ENCODE measurements at regions not wholly inside any gene's neighbourhood (a gene's known extent, or its start where the extent isn't known, plus 50 kb on each side); places are given as distances from the start of the nearest gene placed in this dataset.
"Not testable (repeated sequence)": the region's sequence is repeated elsewhere in the genome, so short reads cannot be mapped to it uniquely, and the experiment has no call there.

- DNase-seq: no peak
Measured at GRCh38 chr21:27391990-27392389, 425.1 kb upstream of the ADAMTS5 start.

- no peak for DNase-seq
Measured at GRCh38 chr21:27390384-27390783, 423.5 kb upstream of the ADAMTS5 start.

- no peak for DNase-seq
Measured at GRCh38 chr21:27388825-27389224, 421.9 kb upstream of the ADAMTS5 start.

- no peak for DNase-seq
Measured at GRCh38 chr21:27382404-27382803, 415.5 kb upstream of the ADAMTS5 start.

- no peak for DNase-seq
Measured at GRCh38 chr21:27380303-27380702, 413.4 kb upstream of the ADAMTS5 start.

DNA sequence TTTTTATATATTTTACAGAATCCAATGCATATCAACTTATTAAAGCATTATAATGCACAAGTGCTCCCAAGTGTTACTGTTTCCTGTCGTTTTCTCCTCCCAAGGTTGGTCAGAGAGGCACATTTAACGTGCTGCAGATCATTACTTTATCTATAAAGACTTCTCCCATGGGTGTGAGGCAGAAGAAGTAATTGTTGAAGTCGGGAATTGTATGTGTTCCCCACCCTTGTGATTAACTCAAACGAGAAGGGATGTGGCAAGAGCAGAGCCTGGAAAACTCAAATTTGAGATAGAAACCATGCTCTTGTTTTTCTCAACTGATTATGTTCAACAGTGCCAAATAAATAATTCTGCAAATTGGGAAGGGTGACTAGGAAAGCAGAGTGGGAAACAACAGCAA is 412.5 kb upstream of the ADAMTS5 start:
- no peak for DNase-seq

GRCh38 chr21:27372381-27372780 is 405.5 kb upstream of the ADAMTS5 start:
- no peak for DNase-seq

- DNase-seq: no peak
Measured at GRCh38 chr21:27371975-27372331, 405.1 kb upstream of the ADAMTS5 start.

DNA sequence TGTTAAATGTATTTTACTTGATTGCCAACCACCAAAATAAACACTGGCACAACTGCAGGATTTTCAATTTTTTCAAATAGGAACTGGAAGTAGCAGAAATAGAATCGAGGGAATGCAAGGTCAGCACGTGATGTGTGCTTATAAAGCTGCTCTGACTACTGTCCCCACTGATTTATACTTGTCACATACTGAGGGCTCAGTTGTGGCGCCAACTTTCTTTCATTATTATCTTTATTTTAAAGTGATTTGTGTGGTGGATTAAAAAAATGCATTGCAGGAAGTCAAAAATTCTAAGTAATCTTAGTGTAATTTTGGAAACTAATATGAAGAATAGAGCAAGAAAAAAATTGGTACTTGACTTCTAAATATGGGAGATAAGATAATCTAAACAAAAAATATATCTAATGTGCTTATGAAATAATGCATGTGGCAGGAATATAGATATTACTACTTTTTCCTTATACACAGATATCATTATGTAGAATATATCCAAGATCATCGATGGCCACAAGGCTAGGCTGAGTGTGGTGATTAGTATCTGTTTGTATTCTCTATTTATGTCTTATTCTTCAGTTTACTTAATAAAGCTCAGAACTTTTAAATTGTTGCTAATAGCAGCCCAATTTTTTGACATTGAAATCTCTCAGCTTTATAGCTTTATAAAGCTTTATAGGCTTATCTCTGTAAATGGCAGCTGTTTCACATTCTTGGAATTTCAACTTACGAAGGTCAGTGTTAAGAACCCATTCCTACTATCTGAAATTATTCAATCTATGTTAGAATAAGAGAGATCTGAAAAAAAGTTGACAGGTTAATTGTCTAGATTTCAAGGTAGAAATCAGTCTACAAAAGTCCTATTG is 404.5 kb upstream of the ADAMTS5 start:
- no peak for DNase-seq

GRCh38 chr21:27369978-27370571 is 403.2 kb upstream of the ADAMTS5 start:
- no peak for DNase-seq

DNA sequence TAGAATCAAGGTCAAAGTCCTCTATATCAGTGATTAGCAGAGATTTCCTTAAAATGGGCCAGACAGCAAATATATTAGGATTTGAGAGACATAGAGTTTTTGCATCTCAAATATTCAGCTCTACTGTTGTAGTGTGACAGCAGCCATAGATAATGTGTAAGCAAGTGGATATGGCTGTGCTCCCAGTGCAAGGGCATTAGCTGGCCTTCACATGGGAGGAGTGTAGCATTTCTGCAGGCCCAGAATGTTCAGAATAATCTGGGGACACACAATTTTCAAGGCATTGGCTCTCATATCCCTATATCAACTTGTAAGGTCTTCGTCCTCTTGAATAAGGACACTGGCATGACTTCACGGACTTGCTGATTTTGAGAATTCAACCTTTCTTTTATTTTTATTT is 402.3 kb upstream of the ADAMTS5 start:
- DNase-seq: no peak

- no peak for DNase-seq
Measured at GRCh38 chr21:27366646-27367235, 399.9 kb upstream of the ADAMTS5 start.

DNA sequence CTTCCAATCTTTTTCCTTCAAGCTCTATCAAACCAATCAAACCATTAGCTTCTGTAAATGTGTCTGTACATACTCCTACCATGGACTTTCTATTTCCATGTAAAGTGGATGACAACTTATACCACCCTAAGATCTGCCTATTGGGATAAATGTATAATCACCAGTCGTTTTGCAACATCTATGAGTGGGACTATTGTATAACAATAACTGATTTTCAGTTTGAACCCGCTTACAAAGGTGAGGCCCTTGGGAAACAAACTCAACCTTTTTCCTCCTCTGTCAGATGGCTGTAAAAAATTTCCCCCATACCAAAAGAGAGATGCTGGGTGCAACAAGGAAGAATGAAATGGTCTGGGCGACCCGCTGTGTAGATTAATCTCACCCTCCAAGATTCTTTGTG is 399.1 kb upstream of the ADAMTS5 start:
- DNase-seq: no peak

DNA sequence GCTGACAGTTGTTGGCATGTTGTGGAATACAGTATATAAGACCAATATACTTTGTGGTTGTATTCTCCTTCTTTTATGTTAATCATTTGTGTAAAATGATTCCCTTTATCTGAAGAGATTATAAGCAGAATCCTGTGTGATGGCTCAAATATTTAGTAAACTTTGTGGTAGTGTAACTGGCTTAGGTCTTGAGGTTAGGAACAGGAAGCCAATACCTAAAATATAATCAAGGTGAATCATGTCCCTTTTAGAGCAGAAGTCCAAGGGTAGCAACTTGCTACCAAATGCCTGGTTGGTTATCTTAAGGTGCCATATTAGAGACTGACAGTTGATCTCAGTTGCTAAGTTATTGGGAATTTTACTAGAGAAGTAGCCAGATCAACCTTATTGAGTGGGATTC is 398.5 kb upstream of the ADAMTS5 start:
- no peak for DNase-seq

- no peak for DNase-seq
Measured at GRCh38 chr21:27363719-27364477, 397.0 kb upstream of the ADAMTS5 start.

- no peak for DNase-seq
Measured at GRCh38 chr21:27362249-27362648, 395.4 kb upstream of the ADAMTS5 start.

- no peak for DNase-seq
Measured at GRCh38 chr21:27359141-27359540, 392.3 kb upstream of the ADAMTS5 start.

- no peak for DNase-seq
Measured at GRCh38 chr21:27352885-27353284, 386.0 kb upstream of the ADAMTS5 start.

DNA sequence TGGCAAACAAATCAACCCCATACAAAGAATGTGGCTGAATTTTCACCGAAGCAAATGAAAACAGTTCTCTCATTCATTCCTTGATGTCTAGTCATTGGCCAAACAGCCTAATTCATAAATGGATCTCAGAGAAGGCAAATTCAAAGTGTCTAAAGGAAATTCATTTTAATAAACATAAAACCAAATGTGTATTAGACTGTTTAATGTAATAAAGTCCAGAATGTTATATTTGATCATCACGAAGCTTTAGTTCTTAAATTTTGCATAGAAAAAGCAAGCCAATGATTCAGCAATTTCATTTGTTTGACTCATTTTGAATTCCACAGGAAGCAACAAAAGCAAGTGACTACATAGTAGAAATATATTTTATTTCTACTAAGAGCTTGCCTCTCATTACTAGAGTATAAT is 379.2 kb upstream of the ADAMTS5 start:
- no peak for DNase-seq

GRCh38 chr21:27339902-27340301 is 373.0 kb upstream of the ADAMTS5 start:
- DNase-seq: no peak

DNA sequence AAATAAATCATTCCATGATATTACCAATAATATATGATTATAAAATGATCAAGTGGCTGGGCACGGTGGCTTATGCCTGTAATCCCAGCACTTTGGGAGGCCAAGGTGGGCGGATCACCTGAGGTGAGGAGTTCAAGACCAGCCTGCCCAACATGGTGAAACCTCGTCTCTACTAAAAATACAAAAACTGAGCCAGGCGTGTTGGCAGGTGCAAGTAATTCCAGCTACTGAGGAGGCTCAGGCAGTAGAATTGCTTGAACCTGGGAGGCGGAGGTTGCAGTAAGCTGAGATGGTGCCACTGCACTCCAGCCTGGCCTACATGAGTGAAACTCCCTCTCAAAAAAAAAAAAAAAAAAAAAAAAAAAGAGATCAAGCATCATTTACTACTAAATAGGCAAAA is 371.1 kb upstream of the ADAMTS5 start:
- DNase-seq: not testable (repeated sequence)

GRCh38 chr21:27333096-27333495 is 366.2 kb upstream of the ADAMTS5 start:
- DNase-seq: no peak

DNA sequence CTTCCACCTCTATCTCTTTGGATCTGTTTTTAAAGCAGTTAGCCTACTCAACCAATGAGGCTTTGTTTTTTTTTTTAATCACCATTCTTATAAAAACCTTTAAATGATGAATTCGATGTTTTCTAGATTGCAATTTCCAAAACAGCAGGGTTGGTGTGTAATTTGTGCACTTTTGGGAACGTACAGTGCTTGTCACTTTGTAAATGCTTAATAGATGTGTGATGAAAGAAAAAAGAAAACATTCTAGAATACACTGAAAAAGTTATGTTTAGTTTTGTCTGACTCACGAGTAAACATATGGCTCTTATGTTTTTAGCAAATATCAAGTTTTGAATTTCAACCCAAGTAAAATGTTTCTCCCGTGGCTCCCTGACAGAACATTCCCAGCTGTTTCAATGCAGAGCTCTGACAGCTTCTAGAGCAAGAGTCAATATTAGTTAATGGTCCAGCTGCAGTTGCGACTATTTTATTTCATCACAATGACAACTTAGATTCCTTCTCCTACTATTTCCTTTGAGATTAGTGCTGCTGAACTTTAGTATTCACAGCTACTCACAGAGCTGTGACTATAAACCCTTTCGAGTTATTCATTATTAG is 362.5 kb upstream of the ADAMTS5 start:
- no peak for DNase-seq

All from GF-D8 (cell line).